H1 (cell line): ENCODE measurements at regions not wholly inside any gene's neighbourhood (a gene's known extent, or its start where the extent isn't known, plus 50 kb on each side); places are given as distances from the start of the nearest gene placed in this dataset.

Source experiments
- BACH1 ChIP-seq: IDR thresholded peaks from 2 replicates; pipeline ENCODE4 v1.6.1; 2012; ENCODE audit warnings: low read length, improper control_type of control experiment
- EP300 ChIP-seq, 2 experiments: IDR thresholded peaks; 1 replicate in 1 of 2; 2 replicates in 1 of 2; pipeline ENCODE4 v1.6.1; 2011 to 2012; ENCODE audit warnings: low read depth in 2 of 2, low read length in 2 of 2, mild to moderate bottlenecking in 2 of 2, borderline replicate concordance in 1 of 2, inconsistent platforms in 1 of 2, moderate library complexity in 1 of 2
- YY1 ChIP-seq: IDR thresholded peaks from 2 replicates; pipeline ENCODE4 v1.6.1; 2011; ENCODE audit warnings: low read depth, mild to moderate bottlenecking, low read length
- TF ChIP-seq, protein P1 (sequence below): IDR thresholded peaks from 2 replicates; pipeline ENCODE4 v1.6.1; 2012; ENCODE audit warnings: low read length, inconsistent platforms

- TF ChIP-seq, protein P1, sequence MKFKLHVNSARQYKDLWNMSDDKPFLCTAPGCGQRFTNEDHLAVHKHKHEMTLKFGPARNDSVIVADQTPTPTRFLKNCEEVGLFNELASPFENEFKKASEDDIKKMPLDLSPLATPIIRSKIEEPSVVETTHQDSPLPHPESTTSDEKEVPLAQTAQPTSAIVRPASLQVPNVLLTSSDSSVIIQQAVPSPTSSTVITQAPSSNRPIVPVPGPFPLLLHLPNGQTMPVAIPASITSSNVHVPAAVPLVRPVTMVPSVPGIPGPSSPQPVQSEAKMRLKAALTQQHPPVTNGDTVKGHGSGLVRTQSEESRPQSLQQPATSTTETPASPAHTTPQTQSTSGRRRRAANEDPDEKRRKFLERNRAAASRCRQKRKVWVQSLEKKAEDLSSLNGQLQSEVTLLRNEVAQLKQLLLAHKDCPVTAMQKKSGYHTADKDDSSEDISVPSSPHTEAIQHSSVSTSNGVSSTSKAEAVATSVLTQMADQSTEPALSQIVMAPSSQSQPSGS: no peak
- no peak for TF ChIP-seq YY1
- TF ChIP-seq BACH1: no peak
- TF ChIP-seq EP300 (IDR thresholded peaks at IDR 0.05; ENCODE audit: borderline replicate concordance in 1 of 2, low read depth in 2 of 2, low read length in 2 of 2): no peak
These were observed 159.2 kb upstream of the ID2 start (continued) for GRCh38 chr2:8522687-8523086.
